ENCODE measurements at regions not wholly inside any gene's neighbourhood (a gene's known extent, or its start where the extent isn't known, plus 50 kb on each side); places are given as distances from the start of the nearest gene placed in this dataset.

GRCh38 chr12:61502179-61502578 is 758.0 kb upstream of the USP15 start:
- in situ Hi-C loops (cut with MboI; ENCODE audit: low pct_unique_long_range_greater_than_20kb, low sequenced_read_pairs, unreplicated experiment): no loop called here
- no peak for DNase-seq (ENCODE audit: low spot score)
- TF ChIP-seq, protein P1, sequence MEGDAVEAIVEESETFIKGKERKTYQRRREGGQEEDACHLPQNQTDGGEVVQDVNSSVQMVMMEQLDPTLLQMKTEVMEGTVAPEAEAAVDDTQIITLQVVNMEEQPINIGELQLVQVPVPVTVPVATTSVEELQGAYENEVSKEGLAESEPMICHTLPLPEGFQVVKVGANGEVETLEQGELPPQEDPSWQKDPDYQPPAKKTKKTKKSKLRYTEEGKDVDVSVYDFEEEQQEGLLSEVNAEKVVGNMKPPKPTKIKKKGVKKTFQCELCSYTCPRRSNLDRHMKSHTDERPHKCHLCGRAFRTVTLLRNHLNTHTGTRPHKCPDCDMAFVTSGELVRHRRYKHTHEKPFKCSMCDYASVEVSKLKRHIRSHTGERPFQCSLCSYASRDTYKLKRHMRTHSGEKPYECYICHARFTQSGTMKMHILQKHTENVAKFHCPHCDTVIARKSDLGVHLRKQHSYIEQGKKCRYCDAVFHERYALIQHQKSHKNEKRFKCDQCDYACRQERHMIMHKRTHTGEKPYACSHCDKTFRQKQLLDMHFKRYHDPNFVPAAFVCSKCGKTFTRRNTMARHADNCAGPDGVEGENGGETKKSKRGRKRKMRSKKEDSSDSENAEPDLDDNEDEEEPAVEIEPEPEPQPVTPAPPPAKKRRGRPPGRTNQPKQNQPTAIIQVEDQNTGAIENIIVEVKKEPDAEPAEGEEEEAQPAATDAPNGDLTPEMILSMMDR (IDR thresholded peaks at IDR 0.05; ENCODE audit: extremely low read depth, insufficient read depth, missing control alignments): no peak

GRCh38 chr12:61504396-61505080 is 755.7 kb upstream of the USP15 start:
- in situ Hi-C loops (cut with MboI; ENCODE audit: low pct_unique_long_range_greater_than_20kb, low sequenced_read_pairs, unreplicated experiment): no loop called here
- no peak for DNase-seq (ENCODE audit: low spot score)

GRCh38 chr12:61513499-61513898 is 746.7 kb upstream of the USP15 start:
- TF ChIP-seq, protein P1 (IDR thresholded peaks at IDR 0.05; ENCODE audit: extremely low read depth, insufficient read depth, missing control alignments): no peak
- DNase-seq (ENCODE audit: low spot score): no peak
- in situ Hi-C loops (cut with MboI; ENCODE audit: low pct_unique_long_range_greater_than_20kb, low sequenced_read_pairs, unreplicated experiment): no loop called here

More at GRCh38 chr12:61504396-61505080, 755.7 kb upstream of the USP15 start:
- TF ChIP-seq, protein P1 (IDR thresholded peaks at IDR 0.05; ENCODE audit: extremely low read depth, insufficient read depth, missing control alignments): no peak

DNA sequence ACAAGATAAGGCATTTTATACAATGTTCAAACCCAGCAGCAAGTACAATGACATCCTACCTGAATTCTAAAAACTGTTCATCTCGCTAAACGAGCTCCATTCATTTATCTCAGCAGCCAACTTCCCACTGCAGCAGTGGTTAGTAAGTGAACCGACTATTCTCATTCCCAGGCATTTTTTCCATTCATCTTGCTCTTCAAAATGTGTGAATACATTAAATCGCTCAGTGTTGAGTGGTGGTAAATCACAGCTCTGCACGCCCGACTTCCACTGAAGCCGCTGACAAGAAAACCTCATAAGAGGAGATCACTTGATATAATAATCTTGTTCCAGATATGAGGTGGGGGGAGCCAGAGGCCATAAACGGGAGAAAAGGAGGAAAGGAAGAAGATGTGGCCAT is 746.2 kb upstream of the USP15 start:
- no peak for DNase-seq (ENCODE audit: low spot score)
- in situ Hi-C loops (cut with MboI; ENCODE audit: low pct_unique_long_range_greater_than_20kb, low sequenced_read_pairs, unreplicated experiment): no loop called here
- TF ChIP-seq, protein P1 (IDR thresholded peaks at IDR 0.05; ENCODE audit: extremely low read depth, insufficient read depth, missing control alignments): no peak

DNA sequence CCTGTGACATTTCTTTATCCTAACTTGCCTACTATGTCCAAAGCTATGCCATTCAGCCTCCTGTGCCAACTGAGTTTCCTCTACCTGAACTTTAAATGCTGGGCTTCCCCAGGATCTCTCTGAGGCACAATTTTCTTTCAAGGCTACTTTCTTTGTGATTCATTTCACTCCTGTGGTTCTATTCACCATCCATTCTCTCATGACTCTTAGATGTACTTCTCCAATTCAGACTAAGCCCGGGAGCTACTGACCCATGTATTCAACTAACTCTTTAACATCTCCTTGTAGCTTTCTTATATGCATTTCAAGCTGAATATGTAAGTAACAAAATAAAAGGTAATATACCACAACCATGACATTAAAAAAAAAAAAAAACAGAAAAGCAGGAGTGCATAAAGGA is 738.9 kb upstream of the USP15 start:
- in situ Hi-C loops (cut with MboI; ENCODE audit: low pct_unique_long_range_greater_than_20kb, low sequenced_read_pairs, unreplicated experiment): no loop called here
- TF ChIP-seq, protein P1 (IDR thresholded peaks at IDR 0.05; ENCODE audit: extremely low read depth, insufficient read depth, missing control alignments): no peak

GRCh38 chr12:61523276-61523992 is 736.8 kb upstream of the USP15 start:
- TF ChIP-seq, protein P1 (IDR thresholded peaks at IDR 0.05; ENCODE audit: extremely low read depth, insufficient read depth, missing control alignments): no peak
- no peak for DNase-seq (ENCODE audit: low spot score)
- in situ Hi-C loops (cut with MboI; ENCODE audit: low pct_unique_long_range_greater_than_20kb, low sequenced_read_pairs, unreplicated experiment): no loop called here

More for the DNA sequence above, 738.9 kb upstream of the USP15 start:
- DNase-seq (ENCODE audit: low spot score): no peak
